CD4-positive, alpha-beta T cell treated with Interleukin-21 for 1 hour (primary cell): ENCODE measurements at regions not wholly inside any gene's neighbourhood (a gene's known extent, or its start where the extent isn't known, plus 50 kb on each side); places are given as distances from the start of the nearest gene placed in this dataset.
A peak's percentile ranks its signal among the peaks of the same experiment; 100 is the strongest.
"Not testable (repeated sequence)": the region's sequence is repeated elsewhere in the genome, so short reads cannot be mapped to it uniquely, and the experiment has no call there.

Experiments used
- DNase-seq: peaks from one replicate; pipeline ENCODE4 v3.0.0-alpha.2; 2020

- DNase-seq, result no peak
Observed at GRCh38 chr1:101151286-101151685, 85.5 kb upstream of the S1PR1 start.

- DNase-seq, result no peak
Observed at GRCh38 chr1:101150670-101151069, 86.1 kb upstream of the S1PR1 start.

- no peak for DNase-seq
Observed at GRCh38 chr1:101150266-101150665, 86.6 kb upstream of the S1PR1 start.

- DNase-seq, result no peak
Observed at GRCh38 chr1:101148980-101149379, 87.8 kb upstream of the S1PR1 start.

GRCh38 chr1:101147381-101147780, 89.4 kb upstream of the S1PR1 start:
- no peak for DNase-seq

GRCh38 chr1:101145449-101145820, 91.4 kb upstream of the S1PR1 start:
- DNase-seq, result no peak

GRCh38 chr1:101144671-101145448, 92.0 kb upstream of the S1PR1 start:
- DNase-seq, result no peak

- DNase-seq, result no peak
Observed at GRCh38 chr1:101142244-101142643, 94.6 kb upstream of the S1PR1 start.

- DNase-seq, result no peak
Observed at GRCh38 chr1:101141376-101141775, 95.4 kb upstream of the S1PR1 start.

- DNase-seq, result no peak
Observed at GRCh38 chr1:101139821-101140718, 96.7 kb upstream of the S1PR1 start.

- no peak for DNase-seq
Observed at GRCh38 chr1:101139130-101139529, 97.7 kb upstream of the S1PR1 start.

- peak; percentile 27 for DNase-seq
Observed at GRCh38 chr1:101137144-101138126, 99.4 kb upstream of the S1PR1 start.

- DNase-seq, result peak; percentile 51
Observed at GRCh38 chr1:101136739-101137138, 100.1 kb upstream of the S1PR1 start.

- no peak for DNase-seq
Observed at GRCh38 chr1:101136271-101136670, 100.5 kb upstream of the S1PR1 start.

GRCh38 chr1:101135526-101135925, 101.3 kb upstream of the S1PR1 start:
- DNase-seq, result no peak

GRCh38 chr1:101131239-101131843, 105.5 kb upstream of the S1PR1 start:
- no peak for DNase-seq

- DNase-seq, result no peak
Observed at GRCh38 chr1:101130673-101131072, 105.1 kb upstream of the DPH5 start.

- DNase-seq, result peak; percentile 37
Observed at GRCh38 chr1:101128846-101129245, 103.3 kb upstream of the DPH5 start.

- peak; percentile 29 for DNase-seq
Observed at GRCh38 chr1:101128211-101128727, 102.7 kb upstream of the DPH5 start.

- no peak for DNase-seq
Observed at GRCh38 chr1:101124405-101124804, 98.8 kb upstream of the DPH5 start.

- not testable (repeated sequence) for DNase-seq
Observed at GRCh38 chr1:101123904-101124303, 98.3 kb upstream of the DPH5 start.
